Right lobe of liver (tissue), 6 donors: ENCODE measurements at regions not wholly inside any gene's neighbourhood (a gene's known extent, or its start where the extent isn't known, plus 50 kb on each side); places are given as distances from the start of the nearest gene placed in this dataset.

ENCODE experiments used
- ATAC-seq, 4 donors: fragments of 200-7000 bp; cut with Tn5 transposase; one replicate each; pipeline ENCODE4 v1.9.1; 2020; ENCODE audit warnings: mild to moderate bottlenecking in 4 of 4, moderate library complexity in 4 of 4
- DNase-seq, 3 donors: peaks; one replicate each; pipeline ENCODE4 v3.0.0-alpha.2; 2020
- H3K27ac ChIP-seq, 3 donors: fragments of 200-600 bp; one replicate each; pipeline ENCODE4 v1.8.0; 2022
- H3K27me3 ChIP-seq, 2 donors: fragments of 200-600 bp; one replicate each; pipeline ENCODE4 v1.8.0; 2022
- H3K36me3 ChIP-seq, 4 donors: fragments of 200-600 bp; sonication (generic) in 1 of 4; one replicate each; pipeline versions ENCODE4 v1.5.1 to v1.8.0; 2017 to 2022; ENCODE audit warnings: control low read depth in 1 of 4
- H3K4me1 ChIP-seq, 4 donors: fragments of 200-600 bp; sonication (generic) in 1 of 4; one replicate each; pipeline versions ENCODE4 v1.5.1 to v1.8.0; 2017 to 2022; ENCODE audit warnings: control low read depth in 1 of 4
- H3K4me3 ChIP-seq, 3 donors: fragments of 200-600 bp; one replicate each; pipeline ENCODE4 v1.8.0; 2022
- H3K9me3 ChIP-seq, 4 donors: fragments of 200-600 bp; sonication (generic) in 1 of 4; one replicate each; pipeline versions ENCODE4 v1.5.1 to v1.8.0; 2017 to 2022; ENCODE audit warnings: control low read depth in 1 of 4
- CTCF ChIP-seq, 4 donors: fragments of 200-600 bp in 3 of 4; fragments of 450-650 bp in 1 of 4; IDR thresholded peaks; one replicate each; pipeline versions ENCODE4 v1.5.1 to v1.8.0; 2016 to 2022; ENCODE audit warnings: antibody characterized with exemption in 4 of 4, mild to moderate bottlenecking in 2 of 4
- POLR2A ChIP-seq: fragments of 450-650 bp; IDR thresholded peaks from one replicate; pipeline ENCODE4 v1.6.1; 2017; ENCODE audit warnings: antibody characterized with exemption, mild to moderate bottlenecking
- WGBS: methylation state at CpG from one replicate; pipeline ENCODE4 v1.1.6; 2018; ENCODE audit warnings: low coverage, low lambda C conversion rate; ENCODE audit not compliant: insufficient coverage; ENCODE audit errors: missing lambda C conversion rate; 5-methylcytosine and 5-hydroxymethylcytosine counted together
- intact Hi-C, 2 donors: fragments of 100-400 bp; cut with DNase I; formaldehyde crosslinking; loops; one replicate each; pipeline versions ENCODE4 v1.11.2 to v1.14.1; 2022
- donor health status: DM: no; HTN: yes; CAD: no.
- donor health status: DM: no; HTN: no; CAD: no.
- donor health status: DM: no; HTN: no; CAD: no.
- donor health status: DM: no; HTN: yes; CAD: no.
- donor health status: DM: no; HTN: yes; CAD: no.

- WGBS, result 44% methylated on average over 2 of the region's 2 CpGs
These were observed 240.0 kb downstream of the ZNF621 start for GRCh38 chr3:40764747-40765146.

GRCh38 chr3:40765884-40766283 lies 241.1 kb downstream of the ZNF621 start:
- Histone ChIP-seq H3K27ac (no peak overlapping the region), H3K4me3 (no peak overlapping the region), H3K9me3 (no peaks in the 10 kb centered on the region), H3K4me1 (no peaks in the 10 kb centered on the region), H3K36me3 (no peaks in the 10 kb centered on the region), H3K27me3 (no peaks in the 10 kb centered on the region)
- ATAC-seq, result no peak
- no peak for DNase-seq
- 42% methylated on average over 3 of the region's 3 CpGs for WGBS
- TF ChIP-seq POLR2A (no peak), CTCF (IDR thresholded peaks at IDR 0.05) (no peak)
- intact Hi-C loops, result no loop called here

More at GRCh38 chr3:40764747-40765146, 240.0 kb downstream of the ZNF621 start:
- Histone ChIP-seq H3K36me3 (no peaks in the 10 kb centered on the region), H3K9me3 (no peaks in the 10 kb centered on the region), H3K4me3 (no peak overlapping the region), H3K27ac (no peak overlapping the region), H3K27me3 (no peaks in the 10 kb centered on the region), H3K4me1 (no peaks in the 10 kb centered on the region)
- no peak for ATAC-seq
- intact Hi-C loops, result no loop called here
- TF ChIP-seq POLR2A, result no peak
- TF ChIP-seq CTCF (IDR thresholded peaks at IDR 0.05), result no peak
- DNase-seq, result no peak

- ATAC-seq (no peak), DNase-seq (no peak)
- Histone ChIP-seq H3K4me1 (no peaks in the 10 kb centered on the region), H3K9me3 (no peaks in the 10 kb centered on the region), H3K27me3 (no peaks in the 10 kb centered on the region), H3K27ac (no peak overlapping the region), H3K36me3 (no peaks in the 10 kb centered on the region), H3K4me3 (no peak overlapping the region)
- intact Hi-C loops, result no loop called here
- TF ChIP-seq POLR2A, result no peak
- TF ChIP-seq CTCF (IDR thresholded peaks at IDR 0.05), result no peak
- 65% methylated on average over 2 of the region's 2 CpGs for WGBS
These were observed 241.6 kb downstream of the ZNF621 start for GRCh38 chr3:40766396-40766795.

- H3K4me1 ChIP-seq, result no peaks in the 10 kb centered on the region
- intact Hi-C loops, result no loop called here
These were observed 243.3 kb downstream of the ZNF621 start for GRCh38 chr3:40768046-40768445.

More at GRCh38 chr3:40768046-40768445, 243.3 kb downstream of the ZNF621 start:
- no peaks in the 10 kb centered on the region for H3K9me3 ChIP-seq
- no peak overlapping the region for H3K27ac ChIP-seq
- TF ChIP-seq CTCF (IDR thresholded peaks at IDR 0.05), result no peak
- no peak for TF ChIP-seq POLR2A
- no peaks in the 10 kb centered on the region for H3K27me3 ChIP-seq
- DNase-seq, result no peak
- no peak for ATAC-seq
- 80% methylated on average over 4 of the region's 4 CpGs for WGBS
- H3K4me3 ChIP-seq, result no peak overlapping the region
- no peaks in the 10 kb centered on the region for H3K36me3 ChIP-seq
